NCI-H2107 (cell line): ENCODE measurements at regions not wholly inside any gene's neighbourhood (a gene's known extent, or its start where the extent isn't known, plus 50 kb on each side); places are given as distances from the start of the nearest gene placed in this dataset.
"Not testable (repeated sequence)": the region's sequence is repeated elsewhere in the genome, so short reads cannot be mapped to it uniquely, and the experiment has no call there.

ENCODE experiments used
- DNase-seq: peaks from one replicate; lab custom pipeline; 2025; lab: John Stamatoyannopoulos, UW

- DNase-seq = no peak
Observed at GRCh38 chr16:25637236-25637635, 54.5 kb upstream of the HS3ST4 start.

GRCh38 chr16:25636662-25637061, 55.1 kb upstream of the HS3ST4 start:
- no peak for DNase-seq

- no peak for DNase-seq
Observed at GRCh38 chr16:25635454-25635853, 56.3 kb upstream of the HS3ST4 start.

GRCh38 chr16:25633549-25633948, 58.2 kb upstream of the HS3ST4 start:
- DNase-seq = no peak

- no peak for DNase-seq
Observed at GRCh38 chr16:25628766-25629165, 63.0 kb upstream of the HS3ST4 start.

- DNase-seq = no peak
Observed at GRCh38 chr16:25627641-25628040, 64.1 kb upstream of the HS3ST4 start.

- DNase-seq = no peak
Observed at GRCh38 chr16:25626172-25626571, 65.6 kb upstream of the HS3ST4 start.

GRCh38 chr16:25625620-25626019, 66.1 kb upstream of the HS3ST4 start:
- DNase-seq = peak; percentile 1

- no peak for DNase-seq
Observed at GRCh38 chr16:25614716-25615265, 77.0 kb upstream of the HS3ST4 start.

GRCh38 chr16:25613931-25614330, 77.8 kb upstream of the HS3ST4 start:
- DNase-seq = no peak

GRCh38 chr16:25608002-25608401, 83.8 kb upstream of the HS3ST4 start:
- DNase-seq = no peak

- DNase-seq = no peak
Observed at GRCh38 chr16:25606069-25606468, 85.7 kb upstream of the HS3ST4 start.

GRCh38 chr16:25605381-25605780, 86.4 kb upstream of the HS3ST4 start:
- no peak for DNase-seq

- not testable (repeated sequence) for DNase-seq
Observed at GRCh38 chr16:25601306-25601705, 90.5 kb upstream of the HS3ST4 start.

- no peak for DNase-seq
Observed at GRCh38 chr16:25596194-25596593, 95.6 kb upstream of the HS3ST4 start.

GRCh38 chr16:25593260-25593659, 98.5 kb upstream of the HS3ST4 start:
- DNase-seq = no peak

GRCh38 chr16:25587783-25588182, 104.0 kb upstream of the HS3ST4 start:
- DNase-seq = no peak

- no peak for DNase-seq
Observed at GRCh38 chr16:25586826-25587225, 104.9 kb upstream of the HS3ST4 start.

- no peak for DNase-seq
Observed at GRCh38 chr16:25585526-25585925, 106.2 kb upstream of the HS3ST4 start.

- no peak for DNase-seq
Observed at GRCh38 chr16:25580041-25580440, 111.7 kb upstream of the HS3ST4 start.

- DNase-seq = no peak
Observed at GRCh38 chr16:25575363-25575762, 116.4 kb upstream of the HS3ST4 start.

- DNase-seq = no peak
Observed at GRCh38 chr16:25571712-25572111, 120.0 kb upstream of the HS3ST4 start.

GRCh38 chr16:25570131-25570530, 121.6 kb upstream of the HS3ST4 start:
- no peak for DNase-seq

GRCh38 chr16:25568991-25569390, 122.8 kb upstream of the HS3ST4 start:
- no peak for DNase-seq

- DNase-seq = no peak
Observed at GRCh38 chr16:25566183-25566582, 125.6 kb upstream of the HS3ST4 start.
